Activated T-cell treated with anti-CD3 and anti-CD28 coated beads for 24 hours (primary cell): ENCODE measurements at regions not wholly inside any gene's neighbourhood (a gene's known extent, or its start where the extent isn't known, plus 50 kb on each side); places are given as distances from the start of the nearest gene placed in this dataset.

ENCODE experiments used
- DNase-seq: peaks from one replicate; pipeline ENCODE4 v3.0.0-alpha.2; 2020; ENCODE audit warnings: low read depth

- no peak for DNase-seq
These were observed 116.7 kb upstream of the SSTR4 start for GRCh38 chr20:22918286-22918983.

GRCh38 chr20:22920898-22921297, 114.2 kb upstream of the SSTR4 start:
- DNase-seq, result no peak

DNA sequence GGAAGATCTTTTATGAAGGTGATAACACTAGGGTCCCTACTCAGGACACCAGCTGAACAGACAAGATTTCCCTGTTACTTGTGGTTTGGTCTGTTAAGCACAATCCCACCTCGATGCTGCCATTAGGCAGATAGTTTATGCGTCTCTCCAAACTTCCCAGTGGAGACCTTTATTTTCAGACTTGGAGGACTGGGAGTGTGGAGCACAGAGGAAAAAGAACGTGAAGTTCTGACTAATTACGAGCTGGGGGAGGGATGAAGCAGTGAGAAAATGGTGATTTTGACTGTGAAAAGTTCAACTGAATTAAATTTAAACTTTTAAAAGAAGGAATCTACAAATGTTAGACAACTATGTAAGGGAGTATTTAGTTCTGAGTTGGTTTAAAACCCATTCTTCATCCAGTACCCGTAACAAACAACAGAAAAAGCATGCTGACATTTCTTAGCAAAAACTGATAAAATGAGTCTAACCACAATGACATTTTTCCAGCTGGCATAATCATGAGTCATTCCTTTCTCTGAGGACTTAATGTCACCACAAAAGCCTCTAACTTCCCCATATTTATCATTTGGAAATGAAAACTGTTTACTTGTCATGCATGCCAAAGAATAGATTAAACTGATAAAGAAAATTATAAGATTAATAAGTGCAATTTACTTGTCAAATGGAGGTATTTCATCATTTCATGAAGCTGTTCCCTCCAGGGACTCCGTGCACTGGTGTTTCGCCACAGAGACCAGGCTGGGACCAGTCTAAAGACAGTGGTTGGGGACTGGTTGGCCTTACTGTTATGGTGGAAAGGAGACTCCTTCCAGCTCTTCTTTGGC, 113.3 kb upstream of the SSTR4 start:
- no peak for DNase-seq

DNA sequence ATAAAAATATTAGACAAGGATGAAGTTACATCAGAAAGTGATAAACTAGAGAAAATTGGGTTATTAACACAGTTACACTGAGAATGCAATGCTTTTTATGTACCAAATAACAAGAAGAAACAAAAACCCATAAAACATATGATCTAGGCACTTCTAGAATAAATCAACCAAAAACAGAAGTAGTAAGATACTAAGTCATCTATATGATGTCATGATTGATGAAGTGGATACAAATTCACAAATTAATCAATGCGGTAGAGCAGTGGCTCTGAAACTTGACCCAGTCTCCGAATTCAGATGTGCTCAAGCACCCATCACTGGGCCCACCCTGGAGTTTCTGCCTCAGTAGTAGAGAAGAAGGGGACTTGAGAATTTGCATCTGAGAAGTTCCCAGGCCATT, 112.1 kb upstream of the SSTR4 start:
- DNase-seq, result no peak

DNA sequence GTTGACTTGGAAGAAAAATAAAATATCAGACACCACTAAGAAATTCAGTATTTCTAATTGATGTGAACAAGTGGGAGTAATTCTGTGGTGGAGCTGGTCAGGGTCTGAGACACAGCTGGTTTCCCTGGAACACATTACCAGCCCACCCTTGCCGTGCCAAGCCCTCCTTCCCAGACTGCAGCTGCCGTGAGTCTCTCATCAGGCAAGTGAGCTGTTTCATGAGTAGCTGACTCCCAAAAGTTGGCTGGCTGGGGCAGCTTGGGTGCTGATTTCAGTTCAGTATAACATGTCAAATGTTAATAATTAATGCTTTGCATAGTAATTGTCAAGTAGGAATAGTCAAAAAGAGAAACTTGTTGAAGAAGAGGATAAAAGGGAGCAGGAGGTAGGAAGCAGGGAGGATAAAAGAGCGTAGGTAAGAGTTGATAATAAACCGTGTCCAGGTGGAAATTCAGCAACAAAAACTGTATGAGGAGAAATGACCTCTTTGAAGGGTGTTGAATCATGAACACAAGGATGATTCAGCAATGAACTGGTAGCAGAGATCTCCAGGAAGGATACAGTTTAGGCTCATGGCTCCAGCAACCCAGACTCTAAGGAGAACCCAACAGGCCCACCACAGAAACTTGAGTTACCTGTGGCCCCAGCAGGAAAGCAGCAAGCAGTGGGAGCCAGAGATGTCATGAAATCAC, 110.9 kb upstream of the SSTR4 start:
- no peak for DNase-seq

DNA sequence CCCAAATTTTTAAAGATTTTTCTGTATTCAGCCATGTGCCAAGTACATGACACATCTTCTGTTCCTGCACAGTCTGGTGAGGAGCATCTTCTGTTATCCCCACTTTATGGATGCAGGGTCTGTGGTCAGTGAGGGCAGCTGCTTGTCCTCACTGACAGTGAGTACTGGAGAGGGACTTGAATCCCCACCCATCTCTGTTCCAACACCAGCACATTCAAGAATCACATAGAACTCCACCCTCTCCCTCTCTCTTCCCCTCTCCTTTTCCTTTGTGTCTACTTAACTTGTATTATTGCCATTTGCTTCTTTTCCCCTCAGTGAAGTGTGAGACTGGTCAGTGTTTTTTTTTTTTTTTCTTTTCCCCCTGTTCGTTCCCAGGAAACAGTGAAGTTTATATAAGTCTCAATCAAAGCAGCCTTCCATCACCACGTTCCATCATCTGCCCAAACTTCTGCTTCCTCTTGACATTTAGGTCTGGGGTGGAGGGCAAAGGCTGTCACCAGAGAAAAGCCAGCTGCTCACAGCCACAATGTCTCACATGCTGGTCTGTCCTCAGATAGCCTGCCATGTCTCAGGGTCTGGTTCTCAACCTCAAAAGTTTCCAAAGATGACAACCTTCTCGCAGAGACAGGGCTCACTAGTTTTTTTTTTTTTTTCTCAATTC, 110.0 kb upstream of the SSTR4 start:
- DNase-seq, result no peak

GRCh38 chr20:22925613-22925983, 109.5 kb upstream of the SSTR4 start:
- no peak for DNase-seq

DNA sequence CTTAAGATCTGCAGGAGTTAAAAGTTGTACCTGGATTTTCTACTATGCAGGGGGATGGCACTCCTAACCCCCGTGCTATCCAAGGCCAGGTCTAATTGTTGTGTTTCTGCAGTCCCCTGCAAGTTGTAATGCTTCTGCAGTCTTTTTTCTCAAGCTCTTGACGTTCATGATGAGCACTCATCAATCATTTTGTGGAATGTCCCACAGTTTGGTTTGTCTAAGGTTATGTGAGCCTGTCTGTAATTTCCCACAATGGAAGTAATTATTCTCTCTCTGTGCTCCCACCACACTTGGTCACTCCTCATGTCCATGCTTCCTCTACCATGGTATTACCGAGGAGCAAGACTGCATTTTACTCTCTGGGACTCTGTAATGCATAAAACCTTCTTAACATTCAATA, 107.6 kb upstream of the SSTR4 start:
- no peak for DNase-seq

- DNase-seq, result no peak
These were observed 106.4 kb upstream of the SSTR4 start for GRCh38 chr20:22928679-22929078.

DNA sequence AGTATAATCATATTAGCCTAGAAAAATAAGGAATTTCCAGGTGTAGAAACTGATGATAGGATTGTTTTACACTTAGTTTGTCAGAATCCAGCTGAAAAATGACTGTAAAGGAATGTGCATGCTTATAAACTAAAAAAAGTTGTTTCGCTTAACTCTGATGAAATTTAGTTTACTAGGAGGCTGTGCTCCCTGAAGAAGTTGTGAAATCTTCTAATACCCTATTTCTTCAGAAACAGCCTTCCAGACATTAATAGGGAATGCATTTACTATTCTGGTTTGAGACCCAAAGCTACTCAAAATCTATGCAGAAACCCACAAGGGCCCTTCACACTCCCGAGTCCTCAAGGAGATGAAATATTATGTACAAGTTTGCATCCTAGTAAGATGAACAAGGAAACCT, 105.5 kb upstream of the SSTR4 start:
- no peak for DNase-seq

DNA sequence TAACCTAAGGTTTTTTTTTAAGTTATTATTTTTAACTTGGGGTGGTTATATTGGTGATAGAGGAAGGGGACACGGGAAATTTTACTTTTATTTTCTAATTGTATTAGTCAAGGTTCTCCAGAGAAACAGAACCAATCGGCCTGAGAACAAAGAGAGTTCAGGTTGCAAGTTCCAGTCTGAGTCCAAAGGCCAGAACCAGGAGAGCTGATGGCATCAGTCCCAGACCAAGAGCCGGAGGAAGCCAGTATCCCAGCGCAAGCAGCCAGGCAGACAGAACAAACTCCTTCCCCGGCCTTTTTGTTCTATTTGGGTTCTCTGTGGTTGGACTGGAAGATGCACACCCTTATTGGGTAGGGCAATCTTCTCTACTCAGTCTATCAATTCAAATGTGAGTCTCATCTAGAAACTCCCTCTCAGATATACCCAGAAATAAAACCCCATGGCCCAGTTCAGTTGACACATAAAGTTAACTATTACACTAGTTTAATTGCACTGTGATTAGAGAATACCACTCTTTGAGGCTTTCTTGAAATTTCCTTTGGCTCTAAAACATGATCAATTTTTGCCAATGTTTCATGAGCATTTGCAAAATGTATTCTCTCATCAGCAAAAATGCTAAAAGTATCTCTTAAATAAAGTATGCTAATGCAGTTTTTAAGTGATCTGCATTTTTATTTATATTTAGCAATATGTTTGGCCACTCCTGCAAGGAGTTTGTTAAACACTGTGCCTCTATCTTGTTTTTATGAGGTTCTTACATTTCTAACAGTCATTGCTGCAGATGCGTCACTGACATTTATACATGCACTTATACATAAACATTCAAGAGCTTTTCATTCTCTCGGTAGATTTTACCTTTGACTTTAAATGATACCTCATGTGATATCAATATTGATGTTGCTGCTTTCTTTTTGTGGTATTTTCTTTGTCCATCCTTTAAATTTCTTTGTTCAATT, 103.2 kb upstream of the SSTR4 start:
- no peak for DNase-seq

GRCh38 chr20:22939181-22939580, 95.9 kb upstream of the SSTR4 start:
- DNase-seq, result no peak

DNA sequence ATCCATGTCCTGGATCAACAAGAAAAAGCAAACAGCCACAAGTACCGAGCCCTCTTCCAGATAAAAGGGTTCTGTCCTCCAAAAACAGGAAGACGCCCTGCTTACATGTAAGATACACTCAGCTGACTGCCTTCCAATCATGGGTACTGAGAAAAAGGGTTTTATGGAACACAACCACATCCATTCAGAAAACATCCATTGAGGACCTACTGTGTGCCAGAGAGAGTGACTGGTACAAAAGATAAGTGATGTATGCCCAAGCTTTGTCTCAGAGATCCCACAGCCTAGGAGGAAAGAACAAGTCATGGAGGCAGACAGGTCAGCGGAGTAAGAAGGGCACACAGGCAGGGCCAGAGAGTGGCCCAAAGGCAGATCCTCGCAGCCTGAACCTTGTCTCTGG, 94.8 kb upstream of the SSTR4 start:
- DNase-seq, result no peak

- DNase-seq, result no peak
These were observed 93.6 kb upstream of the SSTR4 start for GRCh38 chr20:22941550-22941949.

DNA sequence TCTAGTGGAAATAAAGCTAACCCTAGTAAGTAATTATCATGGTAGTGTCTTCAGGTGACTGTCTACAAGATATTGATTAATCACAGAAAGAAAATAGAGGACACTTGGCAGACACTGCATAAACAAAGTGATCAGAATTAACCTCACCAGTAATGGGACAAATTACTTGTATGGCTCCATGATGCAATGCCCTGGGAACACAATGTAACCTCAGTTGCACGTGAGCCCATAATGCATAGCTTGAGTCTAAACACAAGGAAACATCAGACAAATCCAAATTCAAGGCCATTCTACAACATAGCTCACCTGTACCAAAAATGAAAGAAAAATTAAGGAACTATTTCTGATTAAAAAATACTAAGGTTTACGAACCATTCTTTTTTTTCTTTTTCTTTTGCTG, 92.4 kb upstream of the SSTR4 start:
- no peak for DNase-seq

DNA sequence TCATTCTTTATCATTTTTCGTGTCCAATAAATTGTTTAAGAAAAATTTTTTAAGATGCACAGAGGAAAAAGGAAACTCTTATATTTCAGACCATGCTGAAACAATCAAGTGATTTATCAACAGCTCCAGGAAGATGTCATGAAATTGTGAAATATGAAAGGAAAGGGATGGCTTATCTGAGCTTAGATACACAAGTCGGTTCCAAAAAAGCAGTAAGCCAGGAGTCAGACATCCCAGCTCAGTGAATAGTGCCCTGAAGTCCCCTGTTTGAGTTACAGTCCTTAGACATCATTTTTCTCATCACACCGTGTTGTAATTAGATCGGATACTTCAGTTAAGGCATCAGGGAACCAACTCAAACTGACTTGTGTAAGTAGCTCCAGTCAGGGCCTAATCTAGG, 91.0 kb upstream of the SSTR4 start:
- DNase-seq, result no peak

- no peak for DNase-seq
These were observed 90.2 kb upstream of the SSTR4 start for GRCh38 chr20:22944936-22945335.

DNA sequence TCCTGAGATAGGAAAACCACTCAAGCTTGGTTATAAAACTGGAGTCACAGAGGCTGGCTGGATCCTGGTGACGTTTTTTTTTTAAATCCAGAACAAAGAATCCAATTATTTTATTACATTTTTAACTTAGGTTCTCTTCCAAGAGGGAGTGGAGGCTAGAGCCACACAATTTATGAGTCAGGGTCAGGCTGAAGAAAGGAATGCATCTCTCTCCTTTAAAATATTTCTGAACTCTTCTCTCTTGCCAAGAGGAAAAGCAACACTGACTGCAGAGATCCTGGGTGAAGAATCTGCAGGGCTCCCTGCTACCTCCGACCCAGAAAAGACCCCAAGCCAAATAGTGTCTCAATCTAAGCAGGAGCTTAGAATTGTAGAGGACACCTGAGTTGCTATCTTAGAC, 88.5 kb upstream of the SSTR4 start:
- DNase-seq, result no peak

- DNase-seq, result no peak
These were observed 85.6 kb upstream of the SSTR4 start for GRCh38 chr20:22949331-22950109.

DNA sequence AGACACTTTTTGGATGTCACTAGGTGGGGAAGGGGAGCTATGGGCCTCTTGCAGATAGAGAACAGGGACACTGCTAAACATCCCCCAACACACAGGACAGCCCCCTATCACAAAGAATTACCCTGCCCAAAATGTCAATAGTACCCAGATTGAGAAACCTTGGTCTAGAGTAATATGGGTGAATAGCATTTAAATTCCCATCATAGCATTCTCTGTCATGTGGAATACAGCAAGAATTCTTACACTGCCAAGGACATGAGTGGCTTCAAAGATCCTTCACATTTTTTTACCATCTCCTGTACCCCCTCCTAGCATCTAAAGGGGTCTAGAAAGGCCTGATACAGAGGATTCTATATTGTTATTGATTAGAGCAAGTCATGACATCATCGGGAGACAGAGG, 83.1 kb upstream of the SSTR4 start:
- no peak for DNase-seq

- DNase-seq, result no peak
These were observed 80.5 kb upstream of the SSTR4 start for GRCh38 chr20:22954661-22955060.
